VCaP (cell line): ENCODE measurements at regions not wholly inside any gene's neighbourhood (a gene's known extent, or its start where the extent isn't known, plus 50 kb on each side); places are given as distances from the start of the nearest gene placed in this dataset.
"Not testable (repeated sequence)": the region's sequence is repeated elsewhere in the genome, so short reads cannot be mapped to it uniquely, and the experiment has no call there.

Source experiments
- H3K27ac ChIP-seq: fragments of 450-650 bp; 2 replicates; pipeline ENCODE4 v1.5.1; 2017
- TF ChIP-seq, protein P1 (sequence below): fragments of 450-650 bp; conservative IDR thresholded peaks from 2 replicates; pipeline ENCODE4 v1.5.1; 2017; ENCODE audit warnings: mild to moderate bottlenecking, moderate library complexity

DNA sequence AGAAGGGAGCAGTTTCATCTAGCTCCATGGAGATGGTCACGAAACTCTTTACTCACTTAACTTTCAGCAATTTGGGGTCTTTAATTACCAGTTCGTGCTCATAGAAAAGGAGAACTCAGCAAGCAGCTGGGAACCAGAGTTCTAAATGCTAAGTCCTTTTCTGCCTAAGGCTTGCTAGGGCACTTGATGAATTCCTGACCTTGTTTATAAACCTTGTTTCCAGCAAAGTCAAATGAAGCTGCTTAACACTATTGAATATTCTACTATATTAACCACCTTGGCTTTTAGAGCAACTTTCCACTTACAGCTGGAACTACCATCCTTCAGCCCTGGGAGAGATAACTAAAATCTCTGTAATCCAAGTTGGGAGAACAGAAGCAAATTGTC, 79.5 kb upstream of the TSC22D2 start:
- H3K27ac ChIP-seq: no peak overlapping the region
- TF ChIP-seq, protein P1, sequence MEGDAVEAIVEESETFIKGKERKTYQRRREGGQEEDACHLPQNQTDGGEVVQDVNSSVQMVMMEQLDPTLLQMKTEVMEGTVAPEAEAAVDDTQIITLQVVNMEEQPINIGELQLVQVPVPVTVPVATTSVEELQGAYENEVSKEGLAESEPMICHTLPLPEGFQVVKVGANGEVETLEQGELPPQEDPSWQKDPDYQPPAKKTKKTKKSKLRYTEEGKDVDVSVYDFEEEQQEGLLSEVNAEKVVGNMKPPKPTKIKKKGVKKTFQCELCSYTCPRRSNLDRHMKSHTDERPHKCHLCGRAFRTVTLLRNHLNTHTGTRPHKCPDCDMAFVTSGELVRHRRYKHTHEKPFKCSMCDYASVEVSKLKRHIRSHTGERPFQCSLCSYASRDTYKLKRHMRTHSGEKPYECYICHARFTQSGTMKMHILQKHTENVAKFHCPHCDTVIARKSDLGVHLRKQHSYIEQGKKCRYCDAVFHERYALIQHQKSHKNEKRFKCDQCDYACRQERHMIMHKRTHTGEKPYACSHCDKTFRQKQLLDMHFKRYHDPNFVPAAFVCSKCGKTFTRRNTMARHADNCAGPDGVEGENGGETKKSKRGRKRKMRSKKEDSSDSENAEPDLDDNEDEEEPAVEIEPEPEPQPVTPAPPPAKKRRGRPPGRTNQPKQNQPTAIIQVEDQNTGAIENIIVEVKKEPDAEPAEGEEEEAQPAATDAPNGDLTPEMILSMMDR: no peak

DNA sequence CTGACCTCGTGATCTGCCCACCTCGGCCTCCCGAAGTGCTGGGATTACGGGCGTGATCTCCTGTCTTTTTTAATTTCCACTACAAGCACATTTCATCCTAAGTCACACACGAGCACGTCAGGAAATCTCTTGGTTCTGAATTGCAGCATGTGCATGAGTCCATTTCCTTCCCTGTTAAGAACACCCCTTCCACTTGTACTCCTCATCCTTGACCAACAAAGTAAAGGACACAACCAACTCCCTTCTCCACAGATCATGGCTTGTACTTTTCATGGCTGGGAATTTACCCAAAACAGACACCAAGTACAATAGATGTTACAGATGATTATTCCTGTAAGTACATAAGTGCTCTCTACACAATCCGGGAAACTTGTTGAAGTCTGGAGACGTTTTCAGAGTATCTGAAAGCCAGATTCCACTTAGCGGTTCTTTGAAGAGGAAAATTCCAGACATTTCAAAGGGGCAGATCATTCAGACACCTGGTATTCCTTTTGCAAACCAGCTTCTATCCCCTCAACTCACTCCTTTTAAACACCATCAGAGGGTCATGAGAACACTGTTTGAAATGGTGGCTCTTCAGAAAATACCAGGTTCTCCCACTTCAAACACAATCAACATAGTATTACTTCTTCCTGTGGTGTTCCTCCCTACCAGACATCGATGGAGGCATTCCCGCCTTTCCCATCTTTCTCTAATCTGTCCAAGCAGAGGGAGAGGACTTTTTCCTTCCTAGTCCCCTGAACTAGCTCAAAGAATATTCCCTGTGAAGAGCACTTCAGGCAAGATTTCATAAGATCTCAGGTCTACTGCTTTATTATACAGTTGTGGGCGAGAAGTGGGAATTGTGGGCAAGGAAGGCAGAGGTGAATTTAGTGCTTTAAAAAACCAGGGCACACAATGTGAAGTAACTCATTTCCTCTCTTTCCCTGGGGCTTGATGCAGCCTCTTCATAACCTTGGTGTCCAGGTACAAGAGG, 80.1 kb upstream of the TSC22D2 start:
- TF ChIP-seq, protein P1: no peak
- H3K27ac ChIP-seq: no peak overlapping the region

DNA sequence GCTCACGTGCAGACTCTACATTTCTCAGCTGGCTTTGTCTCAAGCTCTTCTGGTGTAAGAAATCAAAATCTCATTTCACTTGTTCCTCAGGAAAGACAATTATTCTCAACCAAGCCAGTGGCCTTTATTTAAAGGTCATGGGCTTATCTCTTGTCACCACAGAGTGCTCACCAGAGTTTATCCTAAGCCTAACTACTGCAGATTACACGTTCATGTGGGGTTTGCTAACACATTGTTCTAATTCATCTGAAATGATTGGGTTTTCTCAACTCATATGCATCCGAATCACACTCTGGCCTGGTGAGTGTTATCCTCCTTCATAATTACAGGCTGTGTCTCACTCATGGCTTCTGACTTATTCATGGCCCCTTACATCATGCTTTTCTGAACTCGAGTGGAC, 83.3 kb upstream of the TSC22D2 start:
- H3K27ac ChIP-seq: no peak overlapping the region
- TF ChIP-seq, protein P1: no peak

DNA sequence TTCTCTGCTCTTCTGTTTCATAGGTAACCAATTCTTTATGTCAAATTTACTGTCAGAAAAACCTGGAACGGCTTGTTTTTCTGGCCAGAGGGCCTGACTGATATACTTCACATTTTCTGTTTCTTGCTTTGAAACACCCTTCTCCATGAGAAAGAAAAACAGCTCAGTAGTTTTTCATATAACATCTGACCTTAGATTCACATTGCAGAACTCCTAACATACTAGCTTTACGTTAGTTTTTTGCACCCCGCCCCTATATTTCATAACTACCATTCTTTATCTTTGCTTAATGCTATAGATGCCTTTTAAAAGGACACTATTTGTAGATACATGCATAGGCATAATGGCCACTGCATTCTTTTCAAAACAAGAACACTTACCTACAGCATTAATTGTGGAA, 83.9 kb upstream of the TSC22D2 start:
- TF ChIP-seq, protein P1: no peak
- no peak overlapping the region for H3K27ac ChIP-seq

DNA sequence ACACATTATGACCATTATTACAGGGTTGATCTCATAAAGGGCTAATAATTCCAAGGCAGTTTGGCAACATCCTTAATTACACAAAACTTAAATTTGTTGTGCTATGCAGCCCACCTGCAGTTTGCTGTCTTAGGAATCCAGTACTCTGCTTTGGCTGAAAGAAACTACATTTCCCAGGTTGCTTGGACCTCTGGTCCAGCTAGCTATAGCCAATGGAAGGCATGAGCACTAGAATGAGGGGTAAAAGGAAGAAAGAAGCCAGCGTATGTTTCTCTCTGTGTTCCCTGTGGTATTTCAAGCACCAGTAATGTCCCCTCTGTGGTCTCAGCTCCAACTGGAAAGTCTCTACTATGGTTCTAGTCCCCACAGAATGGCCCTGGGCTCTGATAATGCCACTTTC, 84.3 kb upstream of the TSC22D2 start:
- TF ChIP-seq, protein P1: no peak
- H3K27ac ChIP-seq: no peak overlapping the region

DNA sequence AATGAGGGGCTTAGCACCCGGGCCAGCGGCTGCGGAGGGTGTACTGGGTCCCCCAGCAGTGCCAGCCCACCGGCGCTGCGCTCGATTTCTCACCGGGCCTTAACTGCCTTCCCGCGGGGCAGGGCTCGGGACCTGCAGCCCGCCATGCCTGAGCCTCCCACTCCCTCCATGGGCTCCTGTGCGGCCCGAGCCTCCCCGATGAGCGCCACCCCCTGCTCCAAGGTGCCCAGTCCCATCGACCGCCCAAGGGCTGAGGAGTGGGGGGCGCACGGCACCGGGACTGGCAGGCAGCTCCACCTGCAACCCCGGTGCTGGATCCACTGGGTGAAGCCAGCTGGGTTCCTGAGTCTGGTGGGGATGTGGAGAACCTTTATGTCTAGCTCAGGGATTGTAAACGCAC, 85.0 kb upstream of the TSC22D2 start:
- not testable (repeated sequence) for H3K27ac ChIP-seq

DNA sequence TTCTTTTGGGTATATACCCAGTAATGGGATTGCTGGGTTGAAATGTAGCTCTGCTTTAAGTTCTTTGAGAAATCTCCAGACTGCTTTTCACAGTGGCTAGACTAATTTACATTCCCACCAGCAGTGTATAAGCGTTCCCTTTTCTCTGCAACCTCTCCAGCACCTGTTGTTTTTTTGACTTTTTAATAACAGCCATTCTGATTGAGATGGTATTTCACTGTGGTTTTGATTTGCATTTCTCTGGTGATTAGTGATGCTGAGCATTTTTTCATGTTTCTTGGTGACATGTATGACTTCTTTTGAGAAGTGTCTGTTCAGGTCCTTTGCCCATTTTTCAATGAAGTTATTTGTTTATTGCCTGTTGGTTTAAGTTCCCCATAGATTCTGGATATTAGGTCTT, 87.1 kb upstream of the TSC22D2 start:
- not testable (repeated sequence) for H3K27ac ChIP-seq

DNA sequence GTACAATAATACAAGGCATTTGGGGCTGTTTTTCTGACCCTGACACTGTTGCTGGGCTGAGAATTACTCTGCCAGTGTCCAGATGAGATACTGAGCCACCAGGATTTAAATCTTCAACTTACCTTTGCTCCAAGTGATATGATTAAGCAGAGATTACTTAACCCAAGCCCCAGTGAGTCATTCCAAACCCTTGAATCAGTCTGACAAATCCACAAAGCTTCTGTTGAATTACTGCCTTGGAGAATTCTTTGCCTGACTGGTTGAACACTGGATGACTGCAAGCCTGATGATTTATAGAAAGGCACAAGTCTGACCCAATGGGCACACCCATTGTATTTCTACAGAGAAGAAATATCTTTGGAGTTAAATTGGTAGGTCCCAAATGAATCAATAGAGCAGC, 88.2 kb upstream of the TSC22D2 start:
- no peak overlapping the region for H3K27ac ChIP-seq
- TF ChIP-seq, protein P1: no peak
